ENCODE measurements at regions not wholly inside any gene's neighbourhood (a gene's known extent, or its start where the extent isn't known, plus 50 kb on each side); places are given as distances from the start of the nearest gene placed in this dataset.

GRCh38 chr1:58997060-58997411, 213.2 kb upstream of the JUN start:
- TF ChIP-seq CTCF (IDR thresholded peaks at IDR 0.05): no peak
- TF ChIP-seq POLR2A (IDR thresholded peaks at IDR 0.05): no peak
- TF ChIP-seq POLR2AphosphoS5 (IDR thresholded peaks at IDR 0.05): no peak
- no peak for TF ChIP-seq EP300 (IDR thresholded peaks at IDR 0.05)
